GM18951 (cell line): ENCODE measurements at regions not wholly inside any gene's neighbourhood (a gene's known extent, or its start where the extent isn't known, plus 50 kb on each side); places are given as distances from the start of the nearest gene placed in this dataset.
"Not testable (repeated sequence)": the region's sequence is repeated elsewhere in the genome, so short reads cannot be mapped to it uniquely, and the experiment has no call there.

Source experiments
- POLR2A ChIP-seq: IDR thresholded peaks from 4 replicates; pipeline ENCODE4 v1.6.1; 2011; ENCODE audit warnings: mild to moderate bottlenecking; ENCODE audit not compliant: insufficient read length, insufficient read depth; ENCODE audit errors: extremely low read depth
- in situ Hi-C: fragments of 300-500 bp; cut with MboI; formaldehyde crosslinking; loops from one replicate; pipeline ENCODE4 v1.12.0; 2022; ENCODE audit warnings: low sequenced_read_pairs, mixed read lengths, inconsistent platforms; ENCODE audit not compliant: unreplicated experiment

DNA sequence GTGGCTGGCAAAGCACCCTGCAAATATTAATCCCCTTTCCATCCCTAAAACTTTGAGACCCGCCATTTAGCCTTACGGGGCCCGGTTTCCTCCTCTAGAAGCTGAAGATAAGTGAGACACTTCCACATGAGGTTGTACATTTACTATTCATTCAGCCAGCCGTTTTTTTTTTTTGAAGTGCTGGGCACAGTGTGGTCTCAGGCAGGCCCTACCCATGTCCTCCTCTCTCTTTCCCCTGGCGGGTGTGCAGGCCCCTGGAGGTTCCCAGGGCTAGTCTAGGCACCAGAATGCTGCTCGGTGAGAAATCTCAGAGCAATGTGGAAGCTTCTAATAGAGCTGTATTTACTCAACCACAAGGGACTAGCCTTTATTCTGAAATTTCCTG is 107.4 kb upstream of the LARP1 start:
- in situ Hi-C loops = no loop called here
- TF ChIP-seq POLR2A = no peak

- in situ Hi-C loops = no loop called here
- TF ChIP-seq POLR2A = peak; percentile 17
These were observed 107.9 kb upstream of the LARP1 start for GRCh38 chr5:154647114-154647760.

- in situ Hi-C loops = no loop called here
These were observed 108.4 kb upstream of the LARP1 start for GRCh38 chr5:154646745-154647113.

GRCh38 chr5:154644745-154645411 is 110.3 kb upstream of the LARP1 start:
- in situ Hi-C loops = no loop called here
- no peak for TF ChIP-seq POLR2A

More at GRCh38 chr5:154646745-154647113, 108.4 kb upstream of the LARP1 start:
- no peak for TF ChIP-seq POLR2A

DNA sequence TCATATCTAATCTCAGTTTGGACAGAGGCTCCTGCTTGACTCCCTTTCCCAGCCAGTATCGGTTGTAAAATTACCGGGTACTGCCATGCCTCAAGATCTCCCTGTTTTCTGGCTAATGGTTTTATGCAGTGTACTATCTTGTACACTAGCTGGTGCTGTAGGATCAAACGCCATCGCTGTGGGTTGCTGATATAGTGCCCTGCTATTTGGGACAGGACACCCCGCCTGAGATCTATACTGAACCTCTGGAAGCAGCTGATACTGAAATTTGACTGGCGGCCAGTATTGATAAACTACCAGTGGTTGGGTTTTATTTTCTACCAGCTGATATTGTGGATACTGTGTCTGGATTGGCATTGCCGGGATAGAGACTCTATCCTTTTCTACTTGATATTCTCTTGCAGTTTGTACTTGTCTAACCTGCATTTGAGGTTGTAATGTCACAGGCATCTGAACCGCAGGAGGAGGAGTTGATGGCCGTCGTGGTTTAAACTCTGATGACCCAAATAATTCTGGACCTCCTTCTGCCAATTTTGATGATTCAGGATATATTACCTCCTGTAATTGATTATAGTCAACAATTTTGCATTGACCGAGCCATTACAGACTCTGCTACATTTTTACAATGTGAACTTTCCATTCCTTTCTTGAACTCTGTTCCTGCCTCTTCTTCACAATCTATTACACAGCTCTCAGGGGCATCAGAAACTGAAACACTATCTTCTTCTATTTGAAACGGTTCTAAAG is 112.5 kb upstream of the LARP1 start:
- in situ Hi-C loops = no loop called here
- TF ChIP-seq POLR2A = no peak

DNA sequence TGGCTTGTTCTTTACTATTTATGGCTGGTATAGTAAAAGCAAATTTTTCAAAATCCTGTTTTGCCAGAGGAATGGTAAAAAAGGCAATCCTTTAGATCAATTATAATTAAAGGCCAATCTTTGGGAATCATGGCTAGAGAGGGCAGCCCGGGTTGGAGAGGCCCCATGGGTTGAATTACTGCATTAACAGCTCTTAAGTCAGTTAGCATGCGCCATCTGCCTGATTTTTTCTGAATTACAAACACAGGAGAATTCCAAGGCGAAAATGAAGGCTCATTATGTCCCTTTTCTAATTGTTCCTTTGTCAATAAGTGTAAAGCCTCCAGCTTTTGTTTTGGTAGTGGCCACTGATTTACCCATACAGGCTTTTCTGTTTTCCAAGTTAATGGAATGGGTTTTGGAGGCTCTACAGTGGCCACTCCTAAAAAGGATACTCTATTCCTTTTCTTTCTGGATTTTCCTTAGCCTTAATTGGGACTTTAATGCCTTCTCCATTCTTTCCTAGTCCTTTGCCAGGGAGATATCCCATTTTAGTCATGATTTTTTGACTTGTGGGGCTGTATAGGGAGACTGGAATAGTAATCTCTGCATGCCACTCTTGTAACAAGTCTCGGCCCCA is 114.9 kb upstream of the LARP1 start:
- in situ Hi-C loops = not testable (repeated sequence)

DNA sequence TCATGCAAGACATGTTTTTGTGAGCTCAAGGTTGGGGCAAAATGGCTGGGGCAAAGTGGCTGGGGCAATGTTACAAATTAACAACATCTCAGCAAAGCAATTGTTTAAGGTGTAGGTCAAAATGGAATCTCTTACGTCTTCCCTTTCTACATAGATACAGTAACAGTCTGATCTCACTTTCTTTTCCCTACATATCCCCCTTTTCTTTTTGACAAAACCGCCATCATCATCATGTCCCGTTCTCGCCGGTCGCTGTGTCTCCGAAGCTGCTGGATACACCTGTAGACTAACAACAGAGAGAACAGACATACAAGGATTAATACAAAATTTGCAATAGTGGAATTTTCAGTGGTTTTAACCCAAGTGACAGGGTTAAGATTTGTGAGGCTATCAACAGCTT is 118.4 kb upstream of the LARP1 start:
- in situ Hi-C loops = loop anchor here (10.0 kb wide), 1 partner anchor 172 kb away; no protein-coding TSS in a partner anchor

GRCh38 chr5:154636271-154636670 is 118.9 kb upstream of the LARP1 start:
- in situ Hi-C loops = loop anchor here (10.0 kb wide), 1 partner anchor 171 kb away; no protein-coding TSS in a partner anchor

GRCh38 chr5:154633744-154634143 is 121.4 kb upstream of the LARP1 start:
- in situ Hi-C loops = loop anchor here (10.0 kb wide), 1 partner anchor 169 kb away; no protein-coding TSS in a partner anchor

- in situ Hi-C loops = loop anchor here (10.0 kb wide), 1 partner anchor 166 kb away; no protein-coding TSS in a partner anchor
- no peak for TF ChIP-seq POLR2A
These were observed 124.0 kb upstream of the LARP1 start for GRCh38 chr5:154631141-154631540.

GRCh38 chr5:154630410-154630809 is 124.8 kb upstream of the LARP1 start:
- TF ChIP-seq POLR2A = no peak
- in situ Hi-C loops = loop anchor here (10.0 kb wide), 1 partner anchor 166 kb away; no protein-coding TSS in a partner anchor

GRCh38 chr5:154628685-154629084 is 126.5 kb upstream of the LARP1 start:
- TF ChIP-seq POLR2A = no peak
- in situ Hi-C loops = no loop called here
